ENCODE measurements at regions not wholly inside any gene's neighbourhood (a gene's known extent, or its start where the extent isn't known, plus 50 kb on each side); places are given as distances from the start of the nearest gene placed in this dataset.

GRCh38 chr1:181918880-181919525 is 142.5 kb downstream of the ZNF648 start:
- ChIA-PET CTCF (no interaction called here), POLR2A (no interaction called here)
- TF ChIP-seq FOXM1 (IDR thresholded peaks at IDR 0.05; ENCODE audit: borderline replicate concordance): no peak
- TF ChIP-seq LEF1 (IDR thresholded peaks at IDR 0.05; ENCODE audit: borderline replicate concordance): no peak
- TF ChIP-seq NFRKB (IDR thresholded peaks at IDR 0.05): no peak
- TF ChIP-seq PKNOX1 (IDR thresholded peaks at IDR 0.05): no peak
- TF ChIP-seq HDGF (IDR thresholded peaks at IDR 0.05; ENCODE audit: borderline replicate concordance): no peak
- no peak for TF ChIP-seq ARNT (IDR thresholded peaks at IDR 0.05)
- no peak for TF ChIP-seq FOXA1 (IDR thresholded peaks at IDR 0.05)
- TF ChIP-seq CTBP1 (IDR thresholded peaks at IDR 0.05; ENCODE audit: borderline replicate concordance): no peak
- TF ChIP-seq BHLHE40 (IDR thresholded peaks at IDR 0.05; ENCODE audit: borderline replicate concordance): no peak
- TF ChIP-seq L3MBTL2 (conservative IDR thresholded peaks at IDR 0.05): no peak
- no peak for TF ChIP-seq TARDBP (IDR thresholded peaks at IDR 0.05)
- DNase-seq (ENCODE audit: extremely low spot score): no peak

GRCh38 chr1:181911715-181912114 is 149.8 kb downstream of the ZNF648 start:
- ChIA-PET POLR2A (no interaction called here), CTCF (no interaction called here)
- DNase-seq (ENCODE audit: extremely low spot score): no peak
- no peak for TF ChIP-seq LEF1 (IDR thresholded peaks at IDR 0.05; ENCODE audit: borderline replicate concordance)
- no peak for TF ChIP-seq FOXK2 (IDR thresholded peaks at IDR 0.05)
- TF ChIP-seq FOXM1 (IDR thresholded peaks at IDR 0.05; ENCODE audit: borderline replicate concordance): no peak
- no peak for TF ChIP-seq SUZ12 (IDR thresholded peaks at IDR 0.05)
- TF ChIP-seq ELF4 (IDR thresholded peaks at IDR 0.05): no peak
- no peak for TF ChIP-seq CTBP1 (IDR thresholded peaks at IDR 0.05; ENCODE audit: borderline replicate concordance)
- TF ChIP-seq ZNF384 (IDR thresholded peaks at IDR 0.05): no peak
- no peak for TF ChIP-seq PKNOX1 (IDR thresholded peaks at IDR 0.05)
- no peak for TF ChIP-seq L3MBTL2 (conservative IDR thresholded peaks at IDR 0.05)
- no peak for TF ChIP-seq HDGF (IDR thresholded peaks at IDR 0.05; ENCODE audit: borderline replicate concordance)
- no peak for TF ChIP-seq ARNT (IDR thresholded peaks at IDR 0.05)
- no peak for TF ChIP-seq FOXA1 (IDR thresholded peaks at IDR 0.05)
- TF ChIP-seq NFRKB (IDR thresholded peaks at IDR 0.05): no peak
- TF ChIP-seq TARDBP (IDR thresholded peaks at IDR 0.05): no peak
- no peak for TF ChIP-seq SP1 (IDR thresholded peaks at IDR 0.05)
- TF ChIP-seq BHLHE40 (IDR thresholded peaks at IDR 0.05; ENCODE audit: borderline replicate concordance): no peak

- TF ChIP-seq SP1 (IDR thresholded peaks at IDR 0.05) (no peak), NFRKB (IDR thresholded peaks at IDR 0.05) (no peak), LEF1 (IDR thresholded peaks at IDR 0.05; ENCODE audit: borderline replicate concordance) (no peak), HDGF (IDR thresholded peaks at IDR 0.05; ENCODE audit: borderline replicate concordance) (no peak), SUZ12 (IDR thresholded peaks at IDR 0.05) (no peak), ZNF384 (IDR thresholded peaks at IDR 0.05) (no peak), ELF4 (IDR thresholded peaks at IDR 0.05) (no peak), CTBP1 (IDR thresholded peaks at IDR 0.05; ENCODE audit: borderline replicate concordance) (no peak), L3MBTL2 (conservative IDR thresholded peaks at IDR 0.05) (no peak), BHLHE40 (IDR thresholded peaks at IDR 0.05; ENCODE audit: borderline replicate concordance) (no peak), PKNOX1 (IDR thresholded peaks at IDR 0.05) (no peak)
- CTCF ChIA-PET: no interaction called here
- POLR2A ChIA-PET: no interaction called here
- peak; percentile 30 for DNase-seq (ENCODE audit: extremely low spot score)
Measured at GRCh38 chr1:181910905-181911304, 150.6 kb downstream of the ZNF648 start.

- TF ChIP-seq PKNOX1 (IDR thresholded peaks at IDR 0.05) (no peak), FOXM1 (IDR thresholded peaks at IDR 0.05; ENCODE audit: borderline replicate concordance) (no peak), TARDBP (IDR thresholded peaks at IDR 0.05) (no peak)
- CTCF ChIA-PET: no interaction called here
- no peak for DNase-seq (ENCODE audit: extremely low spot score)
- POLR2A ChIA-PET: no interaction called here
Measured at GRCh38 chr1:181909010-181909409, 152.5 kb downstream of the ZNF648 start.

- ChIA-PET POLR2A (no interaction called here), CTCF (no interaction called here)
- no peak for TF ChIP-seq L3MBTL2 (conservative IDR thresholded peaks at IDR 0.05)
- no peak for TF ChIP-seq HDGF (IDR thresholded peaks at IDR 0.05; ENCODE audit: borderline replicate concordance)
Measured at GRCh38 chr1:181906631-181907030, 154.9 kb downstream of the ZNF648 start.

GRCh38 chr1:181905944-181906597 is 155.4 kb downstream of the ZNF648 start:
- ChIA-PET POLR2A (no interaction called here), CTCF (no interaction called here)
- DNase-seq (ENCODE audit: extremely low spot score): no peak
- no peak for TF ChIP-seq ELF4 (IDR thresholded peaks at IDR 0.05)
- no peak for TF ChIP-seq ARNT (IDR thresholded peaks at IDR 0.05)
- TF ChIP-seq BHLHE40 (IDR thresholded peaks at IDR 0.05; ENCODE audit: borderline replicate concordance): no peak
- no peak for TF ChIP-seq CTBP1 (IDR thresholded peaks at IDR 0.05; ENCODE audit: borderline replicate concordance)

More at GRCh38 chr1:181906631-181907030, 154.9 kb downstream of the ZNF648 start:
- no peak for DNase-seq (ENCODE audit: extremely low spot score)

All from HEK293T (cell line).